GM13976 (cell line): ENCODE measurements at regions not wholly inside any gene's neighbourhood (a gene's known extent, or its start where the extent isn't known, plus 50 kb on each side); places are given as distances from the start of the nearest gene placed in this dataset.
A peak's percentile ranks its signal among the peaks of the same experiment; 100 is the strongest.
"Not testable (repeated sequence)": the region's sequence is repeated elsewhere in the genome, so short reads cannot be mapped to it uniquely, and the experiment has no call there.

ENCODE experiments used
- DNase-seq: peaks from one replicate; pipeline ENCODE4 v3.0.0; 2012; ENCODE audit warnings: low spot score
- in situ Hi-C: fragments of 300-500 bp; cut with MboI; formaldehyde crosslinking; loops from one replicate; pipeline ENCODE4 v1.12.0; 2022; ENCODE audit warnings: low sequenced_read_pairs, mixed read lengths, inconsistent platforms; ENCODE audit not compliant: unreplicated experiment
- TF ChIP-seq, protein P1 (sequence below): IDR thresholded peaks from 2 replicates; pipeline ENCODE4 v1.5.1; 2012; ENCODE audit warnings: borderline replicate concordance, mild to moderate bottlenecking; ENCODE audit not compliant: insufficient read depth; ENCODE audit errors: extremely low read depth, missing control alignments, control extremely low read depth

DNA sequence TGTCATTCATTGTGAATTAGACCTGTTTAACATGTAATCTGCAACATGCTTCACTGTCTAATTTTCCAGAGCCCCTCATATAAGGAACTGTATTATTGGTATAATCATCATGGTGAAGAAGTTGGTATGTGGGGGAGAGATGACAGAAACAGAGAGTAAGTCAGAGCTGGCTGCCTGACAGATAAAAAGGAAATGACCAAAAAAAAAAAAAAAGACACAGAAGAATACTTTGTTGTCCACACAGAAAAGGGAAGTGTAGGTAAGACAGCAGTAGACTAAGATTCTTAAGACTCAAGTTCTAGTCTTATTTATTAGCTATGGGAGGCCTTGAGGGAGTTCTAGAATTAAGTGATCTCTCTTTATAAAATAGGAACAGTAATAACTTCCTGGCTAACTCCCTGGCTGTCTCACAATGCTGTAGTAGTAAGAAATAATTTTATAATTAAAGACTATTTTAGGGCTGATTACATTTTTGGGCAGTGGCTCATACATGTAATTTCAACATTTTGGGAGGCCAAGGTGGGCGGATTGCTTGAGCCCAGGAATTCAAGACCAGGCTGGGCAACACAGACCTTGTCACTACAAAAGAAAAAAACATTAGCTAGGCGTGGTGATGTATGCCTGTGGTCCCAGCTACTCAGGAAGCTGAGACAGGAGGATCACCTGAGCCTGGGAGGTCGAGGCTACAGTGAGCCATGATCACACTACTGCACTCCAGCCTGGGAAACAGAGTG is 102.5 kb downstream of the PRL start:
- peak; percentile 20 for DNase-seq
- in situ Hi-C loops = no loop called here
- TF ChIP-seq, protein P1, sequence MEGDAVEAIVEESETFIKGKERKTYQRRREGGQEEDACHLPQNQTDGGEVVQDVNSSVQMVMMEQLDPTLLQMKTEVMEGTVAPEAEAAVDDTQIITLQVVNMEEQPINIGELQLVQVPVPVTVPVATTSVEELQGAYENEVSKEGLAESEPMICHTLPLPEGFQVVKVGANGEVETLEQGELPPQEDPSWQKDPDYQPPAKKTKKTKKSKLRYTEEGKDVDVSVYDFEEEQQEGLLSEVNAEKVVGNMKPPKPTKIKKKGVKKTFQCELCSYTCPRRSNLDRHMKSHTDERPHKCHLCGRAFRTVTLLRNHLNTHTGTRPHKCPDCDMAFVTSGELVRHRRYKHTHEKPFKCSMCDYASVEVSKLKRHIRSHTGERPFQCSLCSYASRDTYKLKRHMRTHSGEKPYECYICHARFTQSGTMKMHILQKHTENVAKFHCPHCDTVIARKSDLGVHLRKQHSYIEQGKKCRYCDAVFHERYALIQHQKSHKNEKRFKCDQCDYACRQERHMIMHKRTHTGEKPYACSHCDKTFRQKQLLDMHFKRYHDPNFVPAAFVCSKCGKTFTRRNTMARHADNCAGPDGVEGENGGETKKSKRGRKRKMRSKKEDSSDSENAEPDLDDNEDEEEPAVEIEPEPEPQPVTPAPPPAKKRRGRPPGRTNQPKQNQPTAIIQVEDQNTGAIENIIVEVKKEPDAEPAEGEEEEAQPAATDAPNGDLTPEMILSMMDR = no peak

DNA sequence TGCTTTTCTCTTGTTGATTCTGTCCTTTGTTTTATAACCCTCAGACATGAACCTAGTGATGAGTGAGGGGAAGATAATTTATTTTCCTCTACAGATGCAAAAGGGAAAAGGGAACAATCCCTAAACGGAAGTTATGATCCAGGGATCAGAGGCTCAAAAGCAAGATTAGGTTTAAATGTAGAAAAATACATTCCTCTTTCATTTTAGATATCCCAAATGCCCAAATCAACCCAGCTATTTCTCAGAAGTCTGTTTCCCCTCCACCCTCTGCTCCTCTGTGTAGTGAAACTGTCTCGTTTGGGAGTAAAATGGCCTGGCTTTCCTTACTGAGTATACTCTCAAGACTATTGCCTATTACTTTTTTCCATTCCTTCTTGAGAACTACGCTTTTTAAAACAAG is 97.1 kb downstream of the PRL start:
- TF ChIP-seq, protein P1 = no peak

DNA sequence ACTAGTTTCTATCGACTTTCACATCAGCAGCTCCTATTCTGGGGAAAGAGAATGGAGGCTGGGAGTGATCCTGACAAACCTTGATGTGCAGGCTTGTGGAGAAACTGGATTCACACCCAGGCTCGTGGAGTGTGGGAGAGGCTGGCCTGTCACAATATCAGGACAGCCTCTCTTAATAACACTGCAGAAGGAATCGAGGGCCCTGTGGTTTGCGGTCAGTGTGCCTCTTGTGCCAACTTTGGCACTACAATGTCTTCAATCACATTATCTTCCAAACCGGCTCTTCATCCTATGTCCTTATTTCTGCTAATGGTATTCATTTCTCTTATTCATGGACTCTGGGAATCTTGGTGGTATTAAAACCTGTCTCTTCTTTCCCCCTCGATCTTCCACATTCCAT is 92.7 kb downstream of the PRL start:
- TF ChIP-seq, protein P1 = no peak
- DNase-seq = no peak
- in situ Hi-C loops = no loop called here

More for the DNA sequence above, 97.1 kb downstream of the PRL start:
- DNase-seq = no peak
- in situ Hi-C loops = no loop called here

DNA sequence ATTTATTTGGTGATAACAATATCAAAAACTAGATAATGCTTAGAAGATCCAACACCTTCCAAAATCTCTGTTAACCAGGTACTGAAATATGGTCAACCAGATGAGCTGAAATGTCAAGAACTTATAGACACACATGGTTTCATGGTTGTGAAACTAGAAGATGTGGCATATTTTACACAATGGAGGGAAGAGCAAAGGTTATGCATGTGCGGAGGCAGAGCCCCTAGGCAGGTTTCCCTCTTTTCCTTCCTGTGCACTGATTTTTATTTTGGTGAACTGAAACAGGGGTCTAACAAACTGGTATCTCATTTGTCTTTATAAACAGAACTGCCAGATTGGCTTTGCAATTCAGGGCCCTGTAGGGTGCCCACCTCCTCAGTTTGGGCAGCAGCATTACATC is 91.6 kb downstream of the PRL start:
- DNase-seq = no peak
- TF ChIP-seq, protein P1 = no peak
- in situ Hi-C loops = no loop called here

DNA sequence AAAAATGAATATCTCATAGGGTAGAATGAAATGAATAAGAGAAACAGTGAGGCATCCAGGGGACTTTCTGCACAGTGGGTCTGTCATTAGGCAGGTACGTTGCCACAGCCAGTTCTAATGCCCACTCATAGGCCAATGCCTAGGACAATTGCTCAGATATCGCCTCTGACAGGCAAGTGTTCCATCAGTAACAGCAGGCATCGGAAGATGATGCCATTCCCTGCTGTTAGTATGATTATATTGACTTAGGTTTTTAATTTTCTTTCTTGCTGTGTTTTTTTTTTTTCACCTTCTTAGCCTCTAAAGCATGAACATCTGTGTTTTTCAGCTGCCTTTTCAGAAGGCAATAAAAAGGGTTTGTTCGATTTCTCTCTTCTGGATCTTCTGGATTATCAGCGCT is 90.7 kb downstream of the PRL start:
- in situ Hi-C loops = no loop called here
- DNase-seq = no peak
- TF ChIP-seq, protein P1 = no peak

DNA sequence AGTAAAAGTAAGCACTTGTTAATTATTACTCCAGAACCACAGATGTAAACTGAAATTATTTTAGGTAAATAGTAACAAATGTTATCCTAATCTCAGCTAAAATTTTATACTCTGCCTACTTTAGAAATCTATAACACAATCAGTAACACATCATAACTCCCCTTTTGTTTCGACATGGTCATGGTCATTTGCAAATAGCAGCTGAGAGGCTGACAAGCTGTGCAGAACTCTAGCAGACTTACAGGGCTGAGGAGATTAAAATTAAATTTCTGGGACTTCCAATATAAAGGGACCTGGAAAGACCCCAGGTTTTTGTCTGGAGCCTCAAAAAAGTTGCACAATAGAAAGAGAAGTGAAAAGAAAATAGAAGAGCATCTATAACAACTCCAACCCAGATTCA is 88.8 kb downstream of the PRL start:
- TF ChIP-seq, protein P1 = no peak
- in situ Hi-C loops = no loop called here
- no peak for DNase-seq

DNA sequence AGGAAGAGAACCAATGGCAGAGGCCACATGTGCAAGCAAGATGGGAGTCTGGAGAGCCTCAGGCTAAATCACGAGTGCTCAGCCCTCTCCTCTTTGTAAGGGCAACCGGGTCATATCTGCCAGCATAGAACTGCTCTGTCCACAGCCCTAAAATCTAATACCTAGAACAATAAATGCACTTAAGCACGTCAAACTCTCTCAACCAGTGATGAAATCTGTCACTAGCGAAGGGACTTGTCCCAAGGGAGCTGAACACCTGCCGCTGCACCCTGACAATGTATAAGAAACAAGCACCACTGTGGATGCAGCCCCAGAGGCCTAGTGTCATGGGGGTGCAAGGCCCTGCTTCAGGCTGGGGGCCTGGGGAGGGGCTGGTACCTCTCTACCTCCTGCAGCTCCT is 82.5 kb downstream of the PRL start:
- in situ Hi-C loops = no loop called here
- TF ChIP-seq, protein P1 = no peak

DNA sequence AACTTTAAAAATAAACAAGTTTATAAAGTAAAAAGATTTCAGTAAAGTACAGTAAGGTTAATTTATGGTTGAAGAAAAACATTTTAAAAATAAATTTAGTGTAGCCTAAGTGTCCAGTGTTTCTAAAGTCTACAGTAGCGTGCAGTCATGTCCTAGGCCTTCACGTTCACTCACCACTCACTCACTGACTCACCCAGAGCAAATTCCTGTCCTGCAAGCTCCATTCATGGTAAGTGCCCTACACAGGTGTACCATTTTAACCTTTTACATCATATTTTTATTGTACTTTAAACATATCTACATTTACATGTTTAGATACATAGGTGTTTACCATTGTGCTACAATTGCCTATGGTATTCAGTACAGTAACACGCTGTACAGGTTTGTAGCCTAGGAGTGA is 81.4 kb downstream of the PRL start:
- DNase-seq, in situ Hi-C loops: not testable (repeated sequence)

More for the DNA sequence above, 82.5 kb downstream of the PRL start:
- DNase-seq = no peak
